HAP-1 (cell line): ENCODE measurements at regions not wholly inside any gene's neighbourhood (a gene's known extent, or its start where the extent isn't known, plus 50 kb on each side); places are given as distances from the start of the nearest gene placed in this dataset.
"Not testable (repeated sequence)": the region's sequence is repeated elsewhere in the genome, so short reads cannot be mapped to it uniquely, and the experiment has no call there.

Experiments
- DNase-seq, 2 experiments: peaks; one replicate each; pipeline ENCODE4 v3.0.0-alpha.2; 2016 to 2020; ENCODE audit warnings: low spot score in 2 of 2
- H3K27me3 ChIP-seq: fragments of 250-450 bp; sonication (Bioruptor Pico); 2 replicates; pipeline ENCODE4 v1.5.1; 2020; ENCODE audit warnings: low read depth, mild to moderate bottlenecking, moderate library complexity
- H3K36me3 ChIP-seq: fragments of 250-450 bp; sonication (Bioruptor Pico); replicated peaks from 2 replicates; pipeline ENCODE4 v1.5.1; 2020; ENCODE audit warnings: mild to moderate bottlenecking
- H3K4me1 ChIP-seq: fragments of 250-450 bp; sonication (Bioruptor Pico); 2 replicates; pipeline ENCODE4 v1.5.1; 2020; ENCODE audit warnings: mild to moderate bottlenecking
- H3K4me3 ChIP-seq: fragments of 250-450 bp; sonication (Bioruptor Pico); 2 replicates; pipeline ENCODE4 v1.5.1; 2020; ENCODE audit warnings: mild to moderate bottlenecking, moderate library complexity
- H3K9me3 ChIP-seq: fragments of 250-450 bp; sonication (Bioruptor Pico); 2 replicates; pipeline ENCODE4 v1.5.1; 2020; ENCODE audit warnings: mild to moderate bottlenecking, moderate library complexity
- in situ Hi-C: fragments of 300-500 bp; cut with MboI; formaldehyde crosslinking; loops from 3 replicates; pipeline ENCODE4 v1.14.3; 2020; ENCODE audit warnings: low sequenced_read_pairs, inconsistent platforms, mixed read lengths

DNA sequence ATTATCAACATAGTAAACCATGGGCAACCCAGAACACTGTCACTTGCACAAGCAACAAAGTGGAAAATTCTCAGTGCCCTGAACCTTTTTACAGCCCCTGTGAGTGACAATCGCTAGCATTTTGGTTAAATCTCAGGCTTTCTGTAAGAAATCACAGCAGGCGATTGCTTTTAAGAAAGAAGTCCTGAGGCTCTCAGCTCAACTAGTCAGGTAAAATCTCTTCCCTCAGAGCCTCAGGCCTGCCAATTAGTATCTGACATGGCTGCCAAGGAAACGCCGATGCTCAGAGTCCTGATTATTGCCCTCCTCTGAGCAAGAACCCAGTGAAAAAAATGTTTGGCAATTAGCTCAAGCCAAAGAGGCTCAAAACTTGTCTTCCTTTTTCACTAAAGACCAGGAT lies 530.8 kb downstream of the DIPK2A start:
- in situ Hi-C loops = no loop called here
- Histone ChIP-seq H3K36me3 (no peaks in the 10 kb centered on the region), H3K4me3 (no peak overlapping the region), H3K9me3 (peaks cover 6% of the 10 kb centered on the region), H3K27me3 (no peaks in the 10 kb centered on the region), H3K4me1 (peaks cover 13% of the 10 kb centered on the region)
- no peak for DNase-seq

DNA sequence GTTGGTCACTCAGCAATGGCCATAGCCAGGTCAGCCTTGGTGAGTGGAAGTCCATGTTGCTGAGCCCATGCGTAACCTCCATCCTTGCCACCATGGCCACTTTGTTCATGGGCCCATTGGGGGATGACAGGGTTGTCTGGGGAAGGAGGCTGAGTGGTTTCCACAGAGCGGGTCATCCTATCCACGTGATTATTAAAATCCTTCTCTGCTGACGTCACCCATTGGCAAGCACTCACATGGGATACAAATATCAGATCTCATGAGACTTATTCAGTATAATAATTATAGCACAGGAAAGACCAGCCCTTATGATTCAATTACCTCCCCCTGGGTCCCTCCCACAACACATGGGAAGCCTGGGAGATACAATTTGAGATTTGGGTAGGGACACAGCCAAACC lies 534.8 kb downstream of the DIPK2A start:
- H3K9me3 ChIP-seq, H3K36me3 ChIP-seq, H3K4me3 ChIP-seq, DNase-seq, in situ Hi-C loops, H3K27me3 ChIP-seq: not testable (repeated sequence)
- H3K4me1 ChIP-seq = peaks cover 14% of the 10 kb centered on the region

DNA sequence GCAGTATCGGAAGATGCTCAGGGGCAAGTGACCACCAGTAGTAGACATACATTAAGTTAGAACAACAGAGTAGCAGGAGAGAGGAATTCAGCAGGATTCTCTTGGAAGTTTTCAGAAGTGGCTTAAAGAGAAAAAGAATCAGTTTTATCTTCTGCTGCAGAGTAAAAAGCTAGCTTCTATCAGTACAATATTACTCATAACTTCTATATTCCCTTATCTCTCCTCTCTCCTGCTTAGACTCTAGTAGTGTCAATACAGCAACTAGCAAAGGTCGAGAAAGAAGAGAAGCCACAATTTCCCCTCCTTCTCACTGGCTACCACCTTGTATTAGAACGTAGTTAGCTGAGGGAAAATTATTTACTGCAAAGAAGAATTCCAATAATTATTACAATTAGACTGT lies 539.7 kb downstream of the DIPK2A start:
- H3K36me3 ChIP-seq = no peaks in the 10 kb centered on the region
- H3K4me3 ChIP-seq = no peak overlapping the region
- H3K4me1 ChIP-seq = peaks cover 14% of the 10 kb centered on the region
- no peak for DNase-seq
- in situ Hi-C loops = no loop called here
- no peaks in the 10 kb centered on the region for H3K27me3 ChIP-seq
- H3K9me3 ChIP-seq = peaks cover 6% of the 10 kb centered on the region

DNA sequence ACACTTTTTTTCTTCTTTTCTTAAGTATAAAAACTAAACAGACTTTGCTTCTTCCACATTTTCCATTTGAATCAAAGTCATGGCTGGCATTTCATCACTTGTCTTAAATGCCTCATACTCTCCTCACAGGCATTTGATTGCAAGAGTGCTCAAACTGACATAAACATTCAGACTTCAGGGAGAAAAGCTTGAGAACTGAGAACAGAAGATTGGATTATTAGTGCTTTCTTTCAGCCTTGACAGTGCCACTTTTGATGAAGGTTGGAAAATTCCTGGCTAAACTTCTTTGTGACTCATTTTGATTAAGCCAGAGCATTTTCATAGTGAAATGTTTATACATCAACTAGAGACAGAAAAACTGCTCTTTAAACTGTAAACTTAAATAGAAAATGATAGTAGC lies 544.4 kb downstream of the DIPK2A start:
- no peak for DNase-seq
- in situ Hi-C loops = no loop called here
- H3K36me3 ChIP-seq = no peaks in the 10 kb centered on the region

DNA sequence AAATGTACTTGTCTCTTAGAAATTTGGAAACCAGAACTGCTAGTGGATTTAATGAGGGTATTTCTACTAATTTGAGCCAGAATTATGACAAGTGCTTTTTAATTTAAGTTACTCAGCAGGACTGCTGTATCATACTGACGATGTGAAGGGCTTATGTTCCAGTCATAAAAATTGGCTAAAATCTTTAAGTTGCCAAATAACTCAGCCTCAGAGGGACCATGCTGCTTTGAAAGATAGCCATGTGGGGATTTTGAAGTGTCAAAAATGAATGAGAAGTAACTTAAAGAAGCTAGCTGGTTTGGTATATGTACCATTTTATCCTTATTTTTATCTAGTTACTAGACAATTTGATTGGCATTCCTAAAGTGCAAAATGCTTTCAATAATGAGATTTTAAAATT lies 545.0 kb downstream of the DIPK2A start:
- Histone ChIP-seq H3K27me3 (no peaks in the 10 kb centered on the region), H3K9me3 (no peaks in the 10 kb centered on the region), H3K4me3 (no peak overlapping the region), H3K4me1 (no peaks in the 10 kb centered on the region), H3K36me3 (no peaks in the 10 kb centered on the region)
- DNase-seq = no peak
- in situ Hi-C loops = no loop called here

More for the DNA sequence above, 544.4 kb downstream of the DIPK2A start:
- H3K4me1 ChIP-seq = no peaks in the 10 kb centered on the region
- H3K4me3 ChIP-seq = no peak overlapping the region
- H3K27me3 ChIP-seq = no peaks in the 10 kb centered on the region
- no peaks in the 10 kb centered on the region for H3K9me3 ChIP-seq

DNA sequence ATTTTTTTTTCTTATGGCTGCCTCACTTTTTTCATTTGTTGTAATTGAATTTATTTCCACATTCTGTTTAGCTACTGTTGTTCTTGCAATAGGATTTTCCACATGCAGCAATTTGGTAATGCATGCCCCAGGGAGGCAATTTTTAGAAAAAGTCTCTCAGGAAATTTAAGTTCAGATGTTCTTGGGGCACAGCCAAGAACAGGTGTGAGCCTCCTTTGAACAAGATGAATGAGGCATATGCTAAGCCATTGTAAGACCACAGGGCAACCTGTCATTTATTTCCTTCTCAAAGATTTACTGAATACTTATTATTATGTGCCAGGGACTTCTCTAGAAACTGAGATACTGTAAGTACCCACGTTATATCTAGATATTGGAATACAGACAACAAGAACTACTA lies 549.5 kb downstream of the DIPK2A start:
- peaks cover 13% of the 10 kb centered on the region for H3K4me1 ChIP-seq
- in situ Hi-C loops = no loop called here
- no peaks in the 10 kb centered on the region for H3K36me3 ChIP-seq
- no peaks in the 10 kb centered on the region for H3K27me3 ChIP-seq
- no peak overlapping the region for H3K4me3 ChIP-seq
- no peak for DNase-seq
- no peaks in the 10 kb centered on the region for H3K9me3 ChIP-seq

DNA sequence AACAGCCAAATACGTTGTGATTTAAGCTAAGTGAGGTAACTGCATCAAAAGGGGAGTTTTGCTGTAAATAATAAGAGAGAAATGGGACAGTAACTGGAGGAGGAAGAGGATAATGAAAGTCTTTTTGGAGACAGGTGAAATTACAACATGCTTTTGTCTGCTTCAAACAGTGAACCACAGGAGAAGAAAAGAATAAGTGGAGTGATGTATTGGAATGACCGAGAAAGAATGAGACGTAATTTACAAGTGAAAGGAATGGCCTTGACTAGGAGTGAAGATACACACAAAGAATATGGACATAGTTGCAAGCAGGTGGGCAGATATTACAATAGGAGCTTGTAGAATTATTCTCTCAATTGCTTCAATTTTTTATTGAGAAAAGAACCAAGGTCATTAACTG lies 550.8 kb downstream of the DIPK2A start:
- Histone ChIP-seq H3K4me1 (peaks cover 17% of the 10 kb centered on the region), H3K27me3 (no peaks in the 10 kb centered on the region), H3K4me3 (no peak overlapping the region), H3K9me3 (no peaks in the 10 kb centered on the region), H3K36me3 (no peaks in the 10 kb centered on the region)
- peak in 1 of 2 experiments; percentile 94 for DNase-seq
- in situ Hi-C loops = no loop called here

DNA sequence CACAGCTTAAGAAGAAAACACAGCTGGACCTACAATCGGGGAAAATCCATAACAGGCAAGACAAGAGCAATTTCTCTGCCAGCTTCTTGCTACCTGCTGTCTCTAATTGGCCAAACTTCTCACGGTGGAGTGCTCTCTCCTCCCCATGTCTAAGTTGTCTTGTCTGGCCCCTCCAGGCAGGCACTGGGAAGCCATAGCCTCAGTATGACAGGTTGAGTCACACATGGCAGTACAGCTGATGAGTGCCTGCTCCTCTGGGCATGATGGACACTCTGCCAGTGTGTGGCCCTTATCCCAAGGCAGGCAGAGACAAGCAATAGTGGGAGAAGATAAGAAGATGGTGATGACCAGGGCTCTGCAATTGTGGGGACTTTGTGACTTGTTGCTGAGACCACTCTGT lies 551.8 kb downstream of the DIPK2A start:
- Histone ChIP-seq H3K4me1 (peaks cover 17% of the 10 kb centered on the region), H3K36me3 (no peaks in the 10 kb centered on the region), H3K4me3 (no peak overlapping the region), H3K27me3 (no peaks in the 10 kb centered on the region), H3K9me3 (no peaks in the 10 kb centered on the region)
- in situ Hi-C loops = no loop called here
- DNase-seq = no peak

DNA sequence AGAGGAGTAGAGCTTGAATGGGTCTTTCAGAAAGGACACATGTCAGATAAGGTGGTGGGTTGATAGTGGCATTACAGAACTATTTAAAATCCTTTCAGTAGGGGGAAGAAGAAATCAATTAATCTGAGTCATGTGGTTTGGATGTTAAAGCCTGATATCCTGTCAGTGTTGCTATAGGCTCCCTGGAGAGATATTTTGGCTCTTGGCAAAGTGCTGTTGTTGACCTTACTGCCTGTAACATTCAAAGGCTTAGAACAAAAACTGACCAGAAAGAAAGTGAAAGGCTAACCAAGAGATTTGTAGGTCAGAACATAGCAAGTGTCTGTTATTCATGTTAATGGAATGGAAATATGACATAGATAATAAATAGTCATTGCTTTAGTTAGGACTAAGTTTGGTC lies 552.9 kb downstream of the DIPK2A start:
- Histone ChIP-seq H3K27me3 (no peaks in the 10 kb centered on the region), H3K4me3 (no peak overlapping the region), H3K4me1 (peaks cover 17% of the 10 kb centered on the region), H3K9me3 (no peaks in the 10 kb centered on the region), H3K36me3 (no peaks in the 10 kb centered on the region)
- DNase-seq = no peak
- in situ Hi-C loops = no loop called here

DNA sequence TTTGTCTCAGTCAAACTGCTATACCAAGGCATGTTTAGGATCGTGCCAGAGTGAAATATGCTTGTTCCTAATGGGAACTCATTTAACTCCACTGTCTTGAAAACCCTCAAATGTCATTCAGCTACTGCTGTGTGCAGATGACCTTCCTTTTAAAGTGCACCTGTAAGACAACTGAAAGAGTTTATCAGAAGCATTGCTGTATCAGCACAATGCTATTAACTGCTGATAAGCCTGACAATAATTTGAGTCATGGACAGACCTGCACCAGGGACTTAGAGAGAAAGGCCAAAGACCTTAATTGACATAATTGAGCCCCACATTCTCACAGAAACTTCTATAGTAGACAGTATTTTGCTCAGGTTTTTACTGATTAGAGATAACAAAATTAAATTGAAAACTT lies 557.9 kb downstream of the DIPK2A start:
- H3K36me3 ChIP-seq = no peaks in the 10 kb centered on the region
- H3K4me1 ChIP-seq = peaks cover 4% of the 10 kb centered on the region; the same call in 1 of the 2 replicates
- H3K4me3 ChIP-seq = no peak overlapping the region
- in situ Hi-C loops = no loop called here
- no peak for DNase-seq
- H3K27me3 ChIP-seq = no peaks in the 10 kb centered on the region
- H3K9me3 ChIP-seq = no peaks in the 10 kb centered on the region

DNA sequence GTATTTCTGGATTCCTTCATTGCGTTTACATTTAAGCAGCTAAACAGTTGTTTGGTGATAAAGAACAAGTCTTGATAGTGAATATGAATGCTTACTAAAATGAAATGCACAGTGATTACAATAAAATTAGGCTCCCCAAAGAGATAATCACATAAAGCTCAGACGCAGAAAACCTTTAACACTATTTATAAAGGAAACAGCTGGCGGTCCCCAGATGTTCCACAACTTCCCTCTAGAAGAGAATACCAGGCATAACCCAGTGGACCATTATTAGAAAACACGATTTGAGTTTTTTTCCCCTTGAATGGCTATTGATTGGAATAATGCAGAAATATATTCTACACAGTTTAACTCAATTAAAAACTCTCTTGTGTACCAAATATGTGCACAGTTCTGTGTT lies 573.2 kb downstream of the DIPK2A start:
- H3K36me3 ChIP-seq = no peaks in the 10 kb centered on the region
- no peaks in the 10 kb centered on the region for H3K9me3 ChIP-seq
- peaks cover 14% of the 10 kb centered on the region for H3K4me1 ChIP-seq
- in situ Hi-C loops = no loop called here
- no peak for DNase-seq
- H3K27me3 ChIP-seq = no peaks in the 10 kb centered on the region
- no peak overlapping the region for H3K4me3 ChIP-seq

DNA sequence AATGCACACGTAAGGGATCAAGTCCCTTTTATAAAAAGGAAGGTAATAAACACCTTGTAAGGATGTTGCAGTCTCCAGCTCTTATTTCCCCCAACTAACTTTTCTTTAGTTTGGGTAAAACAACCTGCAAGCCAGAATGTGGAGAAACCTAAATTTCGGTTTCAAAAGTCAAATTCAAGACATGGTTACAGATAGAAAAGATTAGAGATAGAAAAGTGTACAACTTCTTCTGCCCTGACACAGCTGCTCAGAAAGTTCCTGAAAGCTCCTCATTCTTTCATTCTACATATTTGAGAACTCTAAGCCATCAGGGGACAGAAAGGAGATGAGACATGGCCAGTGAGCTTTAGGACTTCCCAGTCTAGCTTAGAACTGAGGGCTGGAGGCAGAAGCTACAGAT lies 574.9 kb downstream of the DIPK2A start:
- no peak overlapping the region for H3K4me3 ChIP-seq
- in situ Hi-C loops = no loop called here
- H3K36me3 ChIP-seq = no peaks in the 10 kb centered on the region
- H3K9me3 ChIP-seq = no peaks in the 10 kb centered on the region
- peaks cover 14% of the 10 kb centered on the region for H3K4me1 ChIP-seq
- no peak for DNase-seq
- H3K27me3 ChIP-seq = no peaks in the 10 kb centered on the region

DNA sequence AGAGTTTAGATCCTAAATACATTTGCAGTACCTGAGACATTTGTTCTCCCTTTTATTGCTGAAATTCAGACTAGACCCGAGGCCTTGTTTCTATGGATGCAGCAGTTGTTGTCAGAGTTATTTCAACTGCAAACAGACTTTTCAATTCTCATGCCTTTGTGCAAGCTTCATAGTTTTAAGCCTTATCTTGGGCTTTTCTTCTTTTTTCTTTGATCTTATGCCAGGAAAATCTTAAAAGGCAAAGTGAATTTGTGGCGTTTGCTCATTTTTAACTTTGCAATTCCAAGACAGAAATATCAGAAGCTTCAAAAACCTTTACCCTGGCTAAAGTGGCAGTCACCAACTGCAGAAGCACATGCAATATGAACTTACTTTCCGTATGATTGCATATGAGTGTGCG lies 576.7 kb downstream of the DIPK2A start:
- Histone ChIP-seq H3K9me3 (no peaks in the 10 kb centered on the region), H3K4me3 (no peak overlapping the region), H3K27me3 (no peaks in the 10 kb centered on the region), H3K4me1 (peaks cover 22% of the 10 kb centered on the region), H3K36me3 (no peaks in the 10 kb centered on the region)
- in situ Hi-C loops = no loop called here
- peak in 1 of 2 experiments; percentile 13 for DNase-seq

DNA sequence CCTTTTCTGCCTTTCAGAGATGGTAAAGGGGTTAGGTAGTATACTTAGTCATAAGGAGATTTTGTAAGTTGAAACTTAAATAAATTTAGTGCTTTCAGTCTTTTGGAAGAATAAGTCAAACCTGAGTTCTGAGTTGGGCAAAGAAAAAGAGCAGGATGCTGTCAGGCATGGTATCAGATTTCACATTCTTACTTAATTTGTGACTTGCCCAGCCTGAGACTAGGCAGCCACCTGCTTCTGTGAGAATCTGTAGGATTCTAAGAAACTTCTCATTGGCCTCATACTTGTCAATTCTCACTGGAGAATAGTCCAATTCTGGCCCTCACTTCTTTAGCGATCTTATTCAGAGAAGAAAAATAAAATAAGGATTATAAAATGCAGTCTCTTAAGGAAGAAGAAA lies 577.5 kb downstream of the DIPK2A start:
- in situ Hi-C loops = no loop called here
- DNase-seq = peak; percentile 14 to 39
- Histone ChIP-seq H3K4me1 (peaks cover 28% of the 10 kb centered on the region), H3K36me3 (no peaks in the 10 kb centered on the region), H3K9me3 (no peaks in the 10 kb centered on the region), H3K4me3 (no peak overlapping the region), H3K27me3 (no peaks in the 10 kb centered on the region)

DNA sequence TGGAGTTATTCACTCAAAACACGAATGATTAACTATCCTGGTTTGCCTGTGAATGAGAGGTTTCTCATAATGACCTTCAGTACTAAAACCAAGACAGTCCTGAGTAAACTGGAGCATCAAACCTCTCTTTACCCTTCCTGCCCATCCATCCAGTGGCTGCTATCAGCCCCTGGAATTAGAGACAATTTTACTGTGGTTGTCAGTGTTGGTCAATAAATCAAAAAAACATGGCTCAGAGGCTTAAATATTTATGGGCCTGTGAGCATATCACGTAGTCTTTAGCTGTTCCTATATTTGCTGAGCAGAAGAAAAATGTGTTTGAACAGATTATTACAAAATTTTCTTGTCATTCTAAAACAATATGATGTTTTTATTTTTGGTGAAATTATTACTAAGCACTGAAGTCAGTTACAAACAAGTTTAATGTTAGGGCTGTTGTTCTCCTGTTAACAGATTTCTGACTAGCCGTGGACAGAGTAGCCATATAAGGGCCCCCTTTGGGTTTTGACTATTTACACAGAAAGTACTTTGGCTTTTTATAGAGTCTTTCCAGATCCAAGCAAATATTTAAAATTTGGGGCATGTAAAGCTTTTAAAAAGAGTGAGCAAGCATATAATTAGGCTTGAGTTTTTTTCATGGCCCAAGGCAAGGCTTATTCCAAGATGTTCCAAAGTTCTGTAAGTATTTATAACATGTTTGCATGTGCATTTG lies 580.9 kb downstream of the DIPK2A start:
- Histone ChIP-seq H3K4me1 (peaks cover 28% of the 10 kb centered on the region), H3K4me3 (no peak overlapping the region), H3K27me3 (no peaks in the 10 kb centered on the region), H3K9me3 (no peaks in the 10 kb centered on the region), H3K36me3 (no peaks in the 10 kb centered on the region)
- no peak for DNase-seq
- in situ Hi-C loops = no loop called here
